Gastrocnemius medialis (tissue), 4 donors: ENCODE measurements at regions not wholly inside any gene's neighbourhood (a gene's known extent, or its start where the extent isn't known, plus 50 kb on each side); places are given as distances from the start of the nearest gene placed in this dataset.

Experiments
- CTCF ChIP-seq, 5 experiments: fragments of 450-650 bp in 3 of 5; fragments of 200-600 bp in 2 of 5; sonication (generic) in 2 of 5; IDR thresholded peaks in 4 of 5; conservative IDR thresholded peaks in 1 of 5; 1 replicate in 4 of 5; 2 replicates in 1 of 5; pipeline ENCODE4 v1.5.1; 2016 to 2019; ENCODE audit warnings: antibody characterized with exemption in 5 of 5, mild to moderate bottlenecking in 3 of 5, moderate library complexity in 3 of 5
- POLR2A ChIP-seq, 2 donors: fragments of 450-650 bp; IDR thresholded peaks; one replicate each; pipeline ENCODE4 v1.6.1; 2017; ENCODE audit warnings: antibody characterized with exemption in 2 of 2, mild to moderate bottlenecking in 2 of 2, moderate library complexity in 2 of 2

- no peak for TF ChIP-seq CTCF (IDR thresholded peaks at IDR 0.05 in 4 of 5, conservative IDR thresholded peaks at IDR 0.05 in 1 of 5)
- no peak for TF ChIP-seq POLR2A (IDR thresholded peaks at IDR 0.05)
These were observed 94.5 kb upstream of the CELF2 start for GRCh38 chr10:10923029-10923651.
